K562 (cell line): ENCODE measurements at regions not wholly inside any gene's neighbourhood (a gene's known extent, or its start where the extent isn't known, plus 50 kb on each side); places are given as distances from the start of the nearest gene placed in this dataset.

Experiments used
- ATAC-seq: fragments of 200-7000 bp; cut with Tn5 transposase; 3 replicates; pipeline ENCODE4 v1.9.1; 2020; ENCODE audit warnings: moderate library complexity
- BruUV-seq: library from RNA; stranded (reverse); fragments of 400-500 nt; replicated peaks from 2 replicates; lab custom pipeline; 2021; lab: Mats Ljungman, UMichigan
- CTCF ChIA-PET: fragments of 300-600 bp; formaldehyde crosslinking; extraction: SDS; loops from one replicate; lab custom pipeline; 2021; ENCODE audit warnings: low intra/inter-chr PET ratio; lab: Yijun Ruan, JAX
- POLR2A ChIA-PET: fragments of 300-600, 350-650 bp; sonication (Branson Sonifier 250); formaldehyde crosslinking; extraction: SDS; loops from one replicate; lab custom pipeline; 2021; ENCODE audit warnings: antibody characterized with exemption, inconsistent platforms; lab: Yijun Ruan, JAX
- DNase-seq, 4 experiments: peaks; one replicate each; pipeline versions ENCODE4 v3.0.0 to v3.0.0-alpha.2; 2011 to 2018; ENCODE audit warnings: low spot score in 3 of 4, mixed read lengths in 3 of 4; ENCODE audit errors: extremely low read depth in 1 of 4
- FAIRE-seq: peaks from 2 replicates; lab custom pipeline; 2011; peaks lifted over from hg19 to GRCh38; lab: Jason Lieb, UNC
- H2AFZ ChIP-seq: 2 replicates; pipeline ENCODE4 v1.6.0; 2011; ENCODE audit warnings: low read depth, low read length, control low read depth, inconsistent platforms
- H3K27ac ChIP-seq: fragments of 200-600 bp; 3 replicates; pipeline ENCODE4 v1.8.0; 2011; ENCODE audit warnings: low read depth, mild to moderate bottlenecking, control low read depth, inconsistent platforms, low read length, moderate library complexity, mixed read lengths; ENCODE audit errors: extremely low read depth
- H3K27me3 ChIP-seq, 2 experiments: fragments of 300-600 bp in 1 of 2; 2 replicates in 1 of 2; 3 replicates in 1 of 2; pipeline versions ENCODE4 v1.6.0 to v1.8.0; 2011; ENCODE audit warnings: inconsistent platforms in 2 of 2, low read length in 2 of 2, mild to moderate bottlenecking in 1 of 2, mixed read lengths in 1 of 2, moderate library complexity in 1 of 2; ENCODE audit not compliant: control insufficient read depth in 2 of 2, insufficient read depth in 2 of 2
- H3K36me3 ChIP-seq: fragments of 300-600 bp; 3 replicates; pipeline ENCODE4 v1.8.0; 2011; ENCODE audit warnings: mild to moderate bottlenecking, low read length, inconsistent platforms; ENCODE audit not compliant: control insufficient read depth, insufficient read depth
- H3K4me1 ChIP-seq, 2 experiments: fragments of 200-600 bp in 1 of 2; replicated peaks in 1 of 2; 2 replicates in 1 of 2; 3 replicates in 1 of 2; pipeline versions ENCODE4 v1.5.1 to v1.8.0; 2011; ENCODE audit warnings: inconsistent platforms in 2 of 2, low read length in 2 of 2, mild to moderate bottlenecking in 1 of 2, mixed read lengths in 1 of 2, moderate library complexity in 1 of 2; ENCODE audit not compliant: control insufficient read depth in 2 of 2, insufficient read depth in 2 of 2
- H3K4me2 ChIP-seq: 2 replicates; pipeline ENCODE4 v1.6.1; 2011; ENCODE audit warnings: low read length, control low read depth, inconsistent platforms, mixed read lengths; ENCODE audit not compliant: insufficient read depth
- H3K4me3 ChIP-seq: fragments of 200-600 bp; sonication (generic), shearing (Covaris generic); 2 replicates; pipeline ENCODE4 v1.5.1; 2016; ENCODE audit warnings: control low read depth, inconsistent platforms
- H3K79me2 ChIP-seq: fragments of 200-600 bp; 3 replicates; pipeline ENCODE4 v1.8.0; 2011; ENCODE audit warnings: low read length, inconsistent platforms; ENCODE audit not compliant: control insufficient read depth, insufficient read depth
- H3K9ac ChIP-seq, 2 experiments: 2 replicates each; pipeline versions ENCODE4 v1.6.0 to v1.6.1; 2011; ENCODE audit warnings: low read depth in 2 of 2, low read length in 2 of 2, control low read depth in 1 of 2, inconsistent platforms in 1 of 2, mild to moderate bottlenecking in 1 of 2, mixed read lengths in 1 of 2; ENCODE audit not compliant: insufficient read depth in 1 of 2
- H3K9me1 ChIP-seq: one replicate; pipeline ENCODE4 v1.6.0; 2011; ENCODE audit warnings: inconsistent platforms, mild to moderate bottlenecking, low read length, moderate library complexity; ENCODE audit not compliant: control insufficient read depth, insufficient read depth
- H3K9me3 ChIP-seq: replicated peaks from 2 replicates; pipeline ENCODE4 v1.5.1; 2011; ENCODE audit warnings: low read depth, low read length, inconsistent platforms; ENCODE audit not compliant: control insufficient read depth, insufficient read depth
- H4K20me1 ChIP-seq: replicated peaks from 2 replicates; pipeline ENCODE4 v1.6.1; 2011; ENCODE audit warnings: low read length, inconsistent platforms, mixed read lengths; ENCODE audit not compliant: control insufficient read depth, insufficient read depth
- BCLAF1 ChIP-seq, 2 experiments: fragments of 450-650 bp in 1 of 2; IDR thresholded peaks; 2 replicates each; pipeline ENCODE4 v1.6.1; 2011 to 2017; ENCODE audit warnings: low read depth in 2 of 2, antibody characterized with exemption in 1 of 2, borderline replicate concordance in 1 of 2, low read length in 1 of 2, mild to moderate bottlenecking in 1 of 2, mixed read lengths in 1 of 2; ENCODE audit not compliant: control insufficient read depth in 1 of 2
- BRF1 ChIP-seq: IDR thresholded peaks from 3 replicates; pipeline ENCODE4 v1.6.1; 2011; ENCODE audit warnings: borderline replicate concordance, mild to moderate bottlenecking; ENCODE audit not compliant: insufficient read length; ENCODE audit errors: extremely low read depth
- CREB3L1 ChIP-seq: fragments of 450-650 bp; IDR thresholded peaks from 2 replicates; pipeline ENCODE4 v1.6.1; 2014; ENCODE audit warnings: low read depth, mild to moderate bottlenecking, moderate library complexity, borderline replicate concordance
- ETS2 ChIP-seq: IDR thresholded peaks from 2 replicates; pipeline ENCODE4 v1.6.1; 2016; ENCODE audit warnings: borderline replicate concordance, missing genetic modification characterization, mild to moderate bottlenecking, moderate library complexity, missing compliant biosample characterization; ENCODE audit not compliant: poor library complexity, severe bottlenecking
- FOSL1 ChIP-seq: fragments of 200-800 bp; sonication (Bioruptor generic); conservative IDR thresholded peaks from 2 replicates; pipeline ENCODE4 v1.6.1; 2016; ENCODE audit warnings: missing genetic modification characterization, missing compliant biosample characterization
- GTF2B ChIP-seq: IDR thresholded peaks from 2 replicates; pipeline ENCODE4 v1.6.1; 2011; ENCODE audit not compliant: insufficient read length; ENCODE audit errors: extremely low read depth
- GTF2E2 ChIP-seq: fragments of 200-800 bp; sonication (Bioruptor generic); IDR thresholded peaks from 2 replicates; pipeline ENCODE4 v1.6.1; 2016; ENCODE audit warnings: missing genetic modification characterization, missing compliant biosample characterization
- PHTF2 ChIP-seq: fragments of 250-450 bp; sonication (Bioruptor Pico); IDR thresholded peaks from 2 replicates; pipeline ENCODE4 v1.5.0; 2021; ENCODE audit warnings: mild to moderate bottlenecking
- RBFOX2 ChIP-seq: fragments of 200-400 bp; formaldehyde crosslinking; IDR thresholded peaks from 2 replicates; pipeline ENCODE4 v1.6.1; 2017; ENCODE audit warnings: low read depth, mild to moderate bottlenecking, low read length, moderate library complexity
- RBM15 ChIP-seq: fragments of 200-400 bp; formaldehyde crosslinking; IDR thresholded peaks from 2 replicates; pipeline ENCODE4 v1.6.1; 2018; ENCODE audit warnings: mild to moderate bottlenecking, low read length, moderate library complexity; ENCODE audit not compliant: insufficient read depth
- RNF2 ChIP-seq: sonication (generic); IDR thresholded peaks from 2 replicates; pipeline ENCODE4 v1.6.1; 2016
- SNIP1 ChIP-seq: fragments of 450-650 bp; IDR thresholded peaks from 2 replicates; pipeline ENCODE4 v1.7.1; 2017; ENCODE audit warnings: low read depth, mild to moderate bottlenecking
- TCF15 ChIP-seq: fragments of 250-450 bp; sonication (Bioruptor Pico); IDR thresholded peaks from 2 replicates; pipeline ENCODE4 v1.8.0; 2022; ENCODE audit warnings: moderate library complexity, mild to moderate bottlenecking, inconsistent platforms
- TFAM ChIP-seq: fragments of 250-450 bp; sonication (Bioruptor Pico); conservative IDR thresholded peaks from 2 replicates; pipeline ENCODE4 v1.5.0; 2021; ENCODE audit warnings: mild to moderate bottlenecking, moderate library complexity
- YBX1 ChIP-seq: fragments of 450-650 bp; IDR thresholded peaks from 2 replicates; pipeline ENCODE4 v1.7.1; 2016; ENCODE audit warnings: mild to moderate bottlenecking
- ZNF561 ChIP-seq: fragments of 450-650 bp; formaldehyde crosslinking; conservative IDR thresholded peaks from 2 replicates; pipeline ENCODE4 v1.4.0; 2020; ENCODE audit warnings: mild to moderate bottlenecking, moderate library complexity
- ZNF717 ChIP-seq: fragments of 250-450 bp; sonication (Bioruptor Pico); IDR thresholded peaks from 2 replicates; pipeline ENCODE4 v1.5.0; 2021
- WGBS: fragments of 100-300 bp; shearing (Covaris generic); methylation state at CpG from one replicate; pipeline ENCODE4 v1.1.6; 2016; ENCODE audit warnings: low coverage, mixed read lengths; ENCODE audit not compliant: insufficient coverage; ENCODE audit errors: missing lambda C conversion rate; 5-methylcytosine and 5-hydroxymethylcytosine counted together
- in situ Hi-C: fragments of 300-500 bp; cut with MboI; formaldehyde crosslinking; loops from 4 replicates; pipeline ENCODE4 v1.15.0; 2018; ENCODE audit warnings: inconsistent platforms, mixed read lengths
- intact Hi-C: fragments of 100-400 bp; cut with micrococcal nuclease; formaldehyde crosslinking; loops from 2 replicates; pipeline ENCODE4 v1.14.2; 2022

- Histone ChIP-seq H3K79me2 (no peaks in the 10 kb centered on the region), H3K9me3 (no peaks in the 10 kb centered on the region), H2AFZ (no peak overlapping the region), H3K9me1 (no peaks in the 10 kb centered on the region), H4K20me1 (no peaks in the 10 kb centered on the region), H3K36me3 (no peaks in the 10 kb centered on the region), H3K27ac (no peak overlapping the region), H3K4me3 (no peak overlapping the region), H3K4me1 (no peaks in the 10 kb centered on the region), H3K9ac (no peak overlapping the region), H3K4me2 (no peak overlapping the region), H3K27me3 (peaks cover 11 to 54% of the 10 kb centered on the region in 2 experiments; a peak in 4 of 5 replicates)
- FAIRE-seq: no peak
- CTCF ChIA-PET: no interaction called here
- no peak for DNase-seq
- intact Hi-C loops: no loop called here
- in situ Hi-C loops: no loop called here
- ATAC-seq: no peak
- POLR2A ChIA-PET: interaction anchor here (0.6 to 0.7 kb wide), 3 partner anchors 23 to 522 kb away, joined by 3 to 4 read pairs (median 3); no protein-coding TSS in a partner anchor
- TF ChIP-seq GTF2B (no peak), TFAM (CRISPR knock-in tag) (no peak), RNF2 (no peak), TCF15 (CRISPR knock-in tag) (no peak), ZNF561 (no peak), RBM15 (no peak), SNIP1 (no peak), FOSL1 (tag) (no peak), YBX1 (no peak), CREB3L1 (no peak), PHTF2 (CRISPR knock-in tag) (no peak), ZNF717 (CRISPR knock-in tag) (no peak), ETS2 (tag) (no peak), BCLAF1 (IDR thresholded peaks at IDR 0.05; ENCODE audit: borderline replicate concordance in 1 of 2, control insufficient read depth in 1 of 2, low read depth in 2 of 2, low read length in 1 of 2) (no peak), GTF2E2 (no peak), BRF1 (no peak), RBFOX2 (no peak)
- WGBS: under 1% methylated on average over 8 of the region's 8 CpGs
- BruUV-seq: no TSS peak
Observed at GRCh38 chr20:57069442-57069841, 197.0 kb downstream of the BMP7 start.
